ENCODE measurements at regions not wholly inside any gene's neighbourhood (a gene's known extent, or its start where the extent isn't known, plus 50 kb on each side); places are given as distances from the start of the nearest gene placed in this dataset.
A peak's percentile ranks its signal among the peaks of the same experiment; 100 is the strongest.

GRCh38 chr4:66225539-66225938 lies 555.2 kb upstream of the EPHA5 start:
- CTCF ChIA-PET (ENCODE audit: low intra/inter-chr PET ratio, low total read pairs), result no interaction called here
- no TSS peak for BruUV-seq (replicated peaks)

More at GRCh38 chr4:66225539-66225938, 555.2 kb upstream of the EPHA5 start:
- TF ChIP-seq ZNF549 (CRISPR knock-in tag; IDR thresholded peaks at IDR 0.05), result no peak
- TF ChIP-seq, protein P1, sequence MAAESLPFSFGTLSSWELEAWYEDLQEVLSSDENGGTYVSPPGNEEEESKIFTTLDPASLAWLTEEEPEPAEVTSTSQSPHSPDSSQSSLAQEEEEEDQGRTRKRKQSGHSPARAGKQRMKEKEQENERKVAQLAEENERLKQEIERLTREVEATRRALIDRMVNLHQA (CRISPR knock-in tag; IDR thresholded peaks at IDR 0.05), result no peak
- TF ChIP-seq, protein P2, sequence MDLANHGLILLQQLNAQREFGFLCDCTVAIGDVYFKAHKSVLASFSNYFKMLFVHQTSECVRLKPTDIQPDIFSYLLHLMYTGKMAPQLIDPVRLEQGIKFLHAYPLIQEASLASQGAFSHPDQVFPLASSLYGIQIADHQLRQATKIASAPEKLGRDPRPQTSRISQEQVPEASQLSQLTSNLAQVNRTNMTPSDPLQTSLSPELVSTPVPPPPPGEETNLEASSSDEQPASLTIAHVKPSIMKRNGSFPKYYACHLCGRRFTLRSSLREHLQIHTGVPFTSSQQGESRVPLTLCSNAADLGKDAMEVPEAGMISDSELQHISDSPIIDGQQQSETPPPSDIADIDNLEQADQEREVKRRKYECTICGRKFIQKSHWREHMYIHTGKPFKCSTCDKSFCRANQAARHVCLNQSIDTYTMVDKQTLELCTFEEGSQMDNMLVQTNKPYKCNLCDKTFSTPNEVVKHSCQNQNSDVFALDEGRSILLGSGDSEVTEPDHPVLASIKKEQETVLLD (CRISPR knock-in tag; IDR thresholded peaks at IDR 0.05; ENCODE audit: low read depth), result no peak
- no peak for TF ChIP-seq ZNF326 (CRISPR knock-in tag; IDR thresholded peaks at IDR 0.05; ENCODE audit: borderline replicate concordance)
- TF ChIP-seq SMAD1 (CRISPR knock-in tag; IDR thresholded peaks at IDR 0.05; ENCODE audit: borderline replicate concordance, low read depth), result no peak
- no peak for TF ChIP-seq POGK (CRISPR knock-in tag; conservative IDR thresholded peaks at IDR 0.05)
- peak; percentile 61 for TF ChIP-seq PCBP2 (optimal IDR thresholded peaks at IDR 0.05; ENCODE audit: low read depth, low read length, poor library complexity, severe bottlenecking)
- no peak for TF ChIP-seq ZFYVE20 (CRISPR knock-in tag; IDR thresholded peaks at IDR 0.05; ENCODE audit: borderline replicate concordance, low read depth)
- TF ChIP-seq HNRNPK (IDR thresholded peaks at IDR 0.05; ENCODE audit: low read depth, low read length, poor library complexity, severe bottlenecking), result peak; percentile 69
- Histone ChIP-seq H3K79me2 (ENCODE audit: insufficient read depth, low read length) (no peaks in the 10 kb centered on the region), H3K9ac (ENCODE audit: insufficient read depth, low read depth, low read length) (no peak overlapping the region), H3K27me3 (ENCODE audit: control insufficient read depth in 1 of 2, insufficient read depth in 2 of 2, low read length in 2 of 2) (no peaks in the 10 kb centered on the region), H3K27ac (ENCODE audit: extremely low read length, insufficient read depth, low read length) (no peak overlapping the region), H3K9me3 (ENCODE audit: low read length) (no peaks in the 10 kb centered on the region), H4K20me1 (ENCODE audit: insufficient read depth, low read length) (no peaks in the 10 kb centered on the region), H3K4me1 (ENCODE audit: insufficient read depth, low read length) (no peaks in the 10 kb centered on the region), H3K4me2 (ENCODE audit: low read depth, low read length) (no peak overlapping the region), H2AFZ (ENCODE audit: low read length) (no peak overlapping the region), H3K36me3 (replicated peaks in 1 of 2; ENCODE audit: control insufficient read depth in 1 of 2, insufficient read depth in 2 of 2, low read length in 2 of 2) (no peaks in the 10 kb centered on the region), H3K4me3 (replicated peaks in 1 of 3; ENCODE audit: insufficient read depth in 1 of 3, low read depth in 2 of 3, low read length in 3 of 3) (no peak overlapping the region)
- POLR2A ChIA-PET, result no interaction called here
- in situ Hi-C loops (cut with HindIII; ENCODE audit: extremely low pct_ligation_motif_present, low pct_unique_long_range_greater_than_20kb), result no loop called here
- 63% methylated on average over 1 of the region's 1 CpG for WGBS (ENCODE audit: low lambda C conversion rate)
- FAIRE-seq, result no peak
- intact Hi-C loops (cut with micrococcal nuclease; ENCODE audit: unreplicated experiment), result no loop called here
- no peak for DNase-seq (ENCODE audit: low spot score)
- no peak for ATAC-seq

All from HepG2 (cell line).